ENCODE measurements at regions not wholly inside any gene's neighbourhood (a gene's known extent, or its start where the extent isn't known, plus 50 kb on each side); places are given as distances from the start of the nearest gene placed in this dataset.
"Not testable (repeated sequence)": the region's sequence is repeated elsewhere in the genome, so short reads cannot be mapped to it uniquely, and the experiment has no call there.

- no peak for TF ChIP-seq CTCF (IDR thresholded peaks at IDR 0.05; ENCODE audit: control extremely low read depth, extremely low read depth, low read depth, missing control alignments)
- POLR2A ChIA-PET, result no interaction called here
- DNase-seq (ENCODE audit: extremely low spot score), result no peak
- CTCF ChIA-PET, result interaction anchor here (0.7 kb wide), 1 partner anchor 52 kb away, joined by 3 read pairs; no protein-coding TSS in a partner anchor
Measured at GRCh38 chr12:131279281-131279921, 325.7 kb downstream of the ADGRD1 start.

DNA sequence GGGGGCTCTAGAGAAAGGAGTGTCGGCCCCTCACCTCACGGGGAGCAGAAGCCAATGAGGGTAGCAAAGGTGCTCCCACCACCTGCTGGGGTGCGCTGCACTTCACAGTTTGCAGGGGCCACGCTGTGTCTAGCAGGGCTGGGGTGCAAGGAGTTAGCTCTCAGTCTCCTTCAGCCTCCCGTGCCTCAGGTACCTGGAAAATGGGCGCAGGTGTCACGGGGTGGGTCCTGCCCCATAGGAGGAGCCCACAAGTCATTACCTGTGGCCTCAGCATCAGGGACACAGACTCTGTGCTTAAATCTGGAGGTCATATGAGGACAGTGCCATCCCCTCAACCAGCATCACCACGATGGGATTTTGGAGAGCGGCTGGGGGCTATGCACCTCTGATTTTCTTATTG is 326.7 kb downstream of the ADGRD1 start:
- CTCF ChIA-PET, result no interaction called here
- no peak for TF ChIP-seq CTCF (IDR thresholded peaks at IDR 0.05; ENCODE audit: control extremely low read depth, extremely low read depth, low read depth, missing control alignments)
- POLR2A ChIA-PET, result no interaction called here
- DNase-seq (ENCODE audit: extremely low spot score), result no peak

GRCh38 chr12:131281016-131281415 is 327.3 kb downstream of the ADGRD1 start:
- POLR2A ChIA-PET, result no interaction called here
- CTCF ChIA-PET, result no interaction called here
- no peak for TF ChIP-seq CTCF (IDR thresholded peaks at IDR 0.05; ENCODE audit: control extremely low read depth, extremely low read depth, low read depth, missing control alignments)
- DNase-seq (ENCODE audit: extremely low spot score), result no peak

GRCh38 chr12:131282292-131283080 is 328.8 kb downstream of the ADGRD1 start:
- POLR2A ChIA-PET, result no interaction called here

DNA sequence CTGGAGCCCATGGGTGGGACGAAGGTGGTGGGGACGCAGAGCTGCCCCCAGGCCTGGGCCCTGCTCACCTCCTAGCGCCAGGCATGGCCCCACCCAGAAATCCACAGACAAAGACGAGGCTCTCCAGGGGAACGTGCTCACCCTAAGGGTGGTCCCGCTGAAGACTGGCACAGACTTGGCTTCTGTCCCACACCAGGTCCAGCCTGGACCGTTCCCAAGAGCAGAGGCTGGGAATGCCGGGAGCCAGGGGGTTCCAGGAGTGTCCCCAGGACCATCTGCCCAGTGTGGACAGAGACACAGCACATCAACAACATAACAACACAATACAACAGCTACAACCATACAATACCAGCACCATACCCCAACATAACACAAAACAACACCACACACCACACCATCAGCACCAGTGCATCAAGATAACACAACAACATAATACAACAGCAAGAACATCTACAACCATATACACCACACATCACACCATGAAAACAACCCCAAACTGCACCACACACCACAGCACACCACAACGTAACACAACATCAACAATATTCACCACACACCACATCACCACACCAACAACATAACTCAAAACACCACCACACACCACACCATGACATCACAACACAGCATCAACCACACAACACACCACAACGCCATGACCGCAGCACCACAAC is 329.6 kb downstream of the ADGRD1 start:
- DNase-seq (ENCODE audit: extremely low spot score), result no peak
- TF ChIP-seq CTCF (IDR thresholded peaks at IDR 0.05; ENCODE audit: control extremely low read depth, extremely low read depth, low read depth, missing control alignments), result no peak
- POLR2A ChIA-PET, result no interaction called here
- CTCF ChIA-PET, result no interaction called here

More at GRCh38 chr12:131282292-131283080, 328.8 kb downstream of the ADGRD1 start:
- TF ChIP-seq CTCF (IDR thresholded peaks at IDR 0.05; ENCODE audit: control extremely low read depth, extremely low read depth, low read depth, missing control alignments), result no peak
- CTCF ChIA-PET, result no interaction called here
- no peak for DNase-seq (ENCODE audit: extremely low spot score)

DNA sequence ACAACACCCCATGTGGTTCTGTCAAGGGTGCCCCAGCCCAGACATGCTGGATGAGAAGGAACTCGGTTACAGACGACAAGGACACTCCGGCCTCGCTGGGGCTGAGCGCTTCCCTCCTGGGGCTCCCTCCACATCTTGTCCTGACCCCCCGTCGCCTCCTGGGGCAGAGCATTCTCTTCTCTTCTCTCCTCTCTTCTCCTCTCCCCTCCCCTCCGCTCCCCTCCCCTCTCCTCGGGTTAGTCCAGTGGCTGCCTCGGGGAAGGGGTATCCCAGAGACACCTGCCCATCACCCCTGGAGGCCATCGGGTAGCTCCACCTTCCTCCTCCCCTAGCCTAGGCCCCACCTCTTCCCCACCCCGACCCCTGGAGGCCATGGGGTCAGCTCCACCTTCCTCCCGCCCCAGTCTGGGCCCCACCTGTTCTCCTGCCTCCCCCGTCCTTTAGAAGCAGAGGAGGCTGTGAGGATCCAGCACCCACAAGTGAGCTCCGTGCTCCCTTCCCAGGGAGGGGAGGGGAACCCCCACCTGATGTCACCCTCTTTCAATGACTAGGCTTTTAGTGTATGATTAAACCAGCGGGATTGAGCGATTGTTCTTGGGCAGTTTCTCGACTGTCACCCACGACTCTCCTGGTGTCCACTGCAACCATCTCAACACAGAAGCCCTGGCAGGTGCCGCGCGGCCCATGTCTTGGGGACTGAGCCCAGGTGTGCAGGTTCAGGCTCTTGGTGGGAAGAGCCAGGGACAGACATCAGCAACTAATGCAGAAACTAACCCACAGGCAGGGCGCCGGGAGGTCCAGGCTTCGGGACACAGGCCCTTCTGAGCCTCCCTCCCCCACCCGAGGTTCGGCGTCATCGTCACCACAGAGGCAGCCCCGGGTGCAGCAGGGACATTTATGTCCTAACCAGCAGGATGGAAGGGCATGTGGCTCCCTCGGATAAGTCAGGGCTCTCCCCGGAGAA is 330.4 kb downstream of the ADGRD1 start:
- CTCF ChIA-PET; POLR2A ChIA-PET; DNase-seq (ENCODE audit: extremely low spot score): not testable (repeated sequence)

GRCh38 chr12:131284954-131285904 is 331.5 kb downstream of the ADGRD1 start:
- CTCF ChIA-PET, POLR2A ChIA-PET: not testable (repeated sequence)

DNA sequence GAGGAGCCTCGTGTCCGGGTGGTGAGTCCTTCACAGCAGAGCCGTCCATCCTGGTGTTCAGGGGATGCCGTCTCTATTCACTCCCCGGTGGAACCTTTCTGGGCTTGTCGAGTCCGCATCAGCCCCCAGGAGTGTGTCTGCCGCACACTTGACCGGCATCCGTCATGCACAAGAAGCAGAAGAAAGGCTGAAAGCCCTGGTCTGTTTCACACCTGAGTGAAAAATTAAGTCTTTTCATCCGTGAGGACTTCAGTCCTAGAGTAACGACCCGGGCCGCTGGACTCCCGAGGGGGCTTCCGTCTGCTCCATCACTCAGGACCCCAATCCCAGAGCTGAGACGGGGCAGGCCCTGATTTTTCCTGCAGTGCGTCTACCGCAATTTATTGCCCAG is 332.2 kb downstream of the ADGRD1 start:
- POLR2A ChIA-PET; CTCF ChIA-PET; DNase-seq (ENCODE audit: extremely low spot score): not testable (repeated sequence)

More at GRCh38 chr12:131284954-131285904, 331.5 kb downstream of the ADGRD1 start:
- DNase-seq (ENCODE audit: extremely low spot score), result not testable (repeated sequence)

GRCh38 chr12:131286301-131286700 is 332.6 kb downstream of the ADGRD1 start:
- CTCF ChIA-PET; POLR2A ChIA-PET; DNase-seq (ENCODE audit: extremely low spot score): not testable (repeated sequence)

All from GM10248 (cell line).